ENCODE measurements at regions not wholly inside any gene's neighbourhood (a gene's known extent, or its start where the extent isn't known, plus 50 kb on each side); places are given as distances from the start of the nearest gene placed in this dataset.
"Not testable (repeated sequence)": the region's sequence is repeated elsewhere in the genome, so short reads cannot be mapped to it uniquely, and the experiment has no call there.

GRCh38 chr9:90983394-90983793 is 181.8 kb downstream of the SYK start:
- DNase-seq = no peak

DNA sequence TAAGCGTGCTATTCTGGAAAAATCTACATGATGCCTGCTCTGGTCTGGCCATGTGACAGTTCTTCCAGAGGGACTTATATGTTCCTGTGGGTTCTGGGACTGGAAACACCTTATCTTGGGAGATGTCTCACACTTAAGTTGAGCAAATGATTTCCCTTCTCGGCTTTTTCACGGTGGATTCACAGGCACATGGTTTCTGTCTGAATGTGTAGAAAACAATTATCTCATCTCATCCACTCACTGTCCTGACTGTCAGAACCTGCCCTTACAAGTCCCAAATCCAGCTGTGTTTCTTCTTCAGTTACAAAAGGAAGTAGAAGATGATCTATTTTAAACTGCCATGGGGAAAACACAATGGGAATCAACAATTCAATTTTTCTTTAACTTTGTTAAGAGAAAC is 184.0 kb downstream of the SYK start:
- no peak for DNase-seq

DNA sequence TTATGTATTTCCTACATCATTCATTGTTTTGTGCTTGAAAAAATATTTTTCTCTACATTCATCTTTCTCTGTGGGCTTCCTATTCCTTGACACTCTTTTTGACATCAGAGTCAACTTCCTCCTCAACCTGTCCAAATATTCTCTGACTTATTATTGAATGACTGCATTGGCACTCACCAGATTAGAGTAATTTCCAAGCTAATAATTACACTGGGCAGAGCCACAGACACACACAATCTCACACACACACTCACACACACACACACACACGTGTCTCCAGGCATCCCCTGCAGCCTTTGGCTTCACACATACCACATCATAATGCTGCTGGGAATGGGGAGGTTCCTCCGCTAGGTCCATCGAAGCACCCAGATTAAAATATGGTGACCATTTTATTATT is 184.5 kb downstream of the SYK start:
- no peak for DNase-seq

- DNase-seq = no peak
Measured at GRCh38 chr9:90987566-90987965, 185.9 kb downstream of the SYK start.

- DNase-seq = no peak
Measured at GRCh38 chr9:90988318-90988717, 186.7 kb downstream of the SYK start.

- DNase-seq = no peak
Measured at GRCh38 chr9:90991953-90992352, 190.3 kb downstream of the SYK start.

DNA sequence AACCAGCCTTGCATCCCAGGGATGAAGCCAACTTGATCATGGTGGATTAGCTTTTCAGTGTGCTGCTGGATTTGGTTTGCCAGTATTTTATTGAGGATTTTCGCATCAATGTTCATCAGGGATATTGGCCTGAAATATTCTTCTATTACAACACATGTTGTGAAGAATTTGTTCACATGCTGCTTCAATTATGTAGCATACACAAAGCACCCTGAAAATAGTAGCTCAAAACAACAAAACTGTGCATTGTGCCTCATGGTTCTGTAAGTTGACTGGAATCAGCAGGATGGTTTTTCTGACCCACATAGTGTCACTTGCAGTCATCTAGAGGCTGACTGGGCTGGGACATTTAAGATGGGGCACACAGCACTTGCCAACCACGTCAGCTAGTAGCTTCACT is 193.9 kb downstream of the SYK start:
- DNase-seq = no peak

DNA sequence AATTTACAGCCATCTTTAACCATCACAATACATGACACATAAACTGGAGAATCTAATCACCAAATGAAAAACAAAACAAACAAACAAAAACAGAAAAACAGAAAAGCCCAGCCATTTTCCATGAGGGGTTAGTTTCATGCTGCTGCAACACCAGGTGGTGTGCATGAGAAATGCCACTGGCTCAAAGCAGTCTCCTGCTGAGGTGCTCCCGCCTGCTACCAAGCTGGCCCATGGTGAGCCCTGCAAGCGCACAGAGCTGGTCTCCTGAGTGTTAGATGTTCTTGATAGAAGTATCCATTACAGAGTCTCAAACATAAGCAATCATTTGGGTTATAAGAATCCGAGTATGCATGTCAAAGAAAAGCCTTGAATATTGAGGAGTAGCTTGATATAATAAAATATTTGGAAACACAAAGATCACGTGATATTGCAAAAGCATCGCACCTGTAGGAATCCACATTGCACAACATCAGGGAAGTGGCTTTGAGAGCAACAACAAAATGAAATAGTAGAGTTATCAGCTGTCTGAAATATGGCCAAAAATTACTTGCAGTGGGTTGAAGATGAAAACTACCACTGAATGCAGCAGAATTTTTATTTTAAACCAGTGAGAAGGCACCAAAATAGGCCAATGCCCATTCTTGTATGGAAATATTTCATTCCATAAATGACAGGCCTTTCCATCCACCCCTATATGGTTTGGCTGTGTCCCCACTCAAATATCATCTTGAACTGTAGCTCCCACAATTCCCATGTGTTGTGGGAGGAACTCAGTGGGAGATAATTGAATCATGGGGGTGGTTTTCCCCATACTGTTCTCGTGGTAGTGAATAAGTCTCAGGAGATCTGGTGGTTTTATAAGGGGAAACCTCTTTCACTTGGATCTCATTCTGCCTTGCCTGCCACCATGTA is 194.8 kb downstream of the SYK start:
- DNase-seq = no peak

DNA sequence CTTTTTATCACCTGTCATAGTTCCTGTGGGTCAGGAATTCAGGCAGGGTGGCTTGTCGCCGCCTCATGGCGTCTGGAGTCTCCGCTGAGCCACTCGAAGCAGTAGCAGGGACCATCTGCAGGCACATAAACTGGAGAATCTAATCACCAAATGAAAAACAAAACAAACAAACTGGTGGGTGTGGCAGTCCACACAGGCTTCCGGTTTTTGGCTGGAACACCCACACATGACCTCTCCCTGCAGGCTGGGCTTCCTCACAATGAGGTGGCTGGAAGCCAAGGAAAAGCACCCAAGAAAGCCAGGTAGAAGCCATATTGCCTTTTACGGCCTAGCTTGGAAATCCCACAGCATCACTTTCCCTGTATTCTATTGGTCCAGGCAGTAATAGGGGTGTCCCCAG is 197.0 kb downstream of the SYK start:
- DNase-seq = no peak

GRCh38 chr9:90999425-91000397 is 198.1 kb downstream of the SYK start:
- DNase-seq = no peak

GRCh38 chr9:91001146-91001611 is 199.6 kb downstream of the SYK start:
- no peak for DNase-seq

- no peak for DNase-seq
Measured at GRCh38 chr9:91004484-91004883, 202.9 kb downstream of the SYK start.

- DNase-seq = no peak
Measured at GRCh38 chr9:91004992-91005391, 203.4 kb downstream of the SYK start.

GRCh38 chr9:91006046-91006445 is 204.4 kb downstream of the SYK start:
- no peak for DNase-seq

- no peak for DNase-seq
Measured at GRCh38 chr9:91008568-91008967, 206.9 kb downstream of the SYK start.

DNA sequence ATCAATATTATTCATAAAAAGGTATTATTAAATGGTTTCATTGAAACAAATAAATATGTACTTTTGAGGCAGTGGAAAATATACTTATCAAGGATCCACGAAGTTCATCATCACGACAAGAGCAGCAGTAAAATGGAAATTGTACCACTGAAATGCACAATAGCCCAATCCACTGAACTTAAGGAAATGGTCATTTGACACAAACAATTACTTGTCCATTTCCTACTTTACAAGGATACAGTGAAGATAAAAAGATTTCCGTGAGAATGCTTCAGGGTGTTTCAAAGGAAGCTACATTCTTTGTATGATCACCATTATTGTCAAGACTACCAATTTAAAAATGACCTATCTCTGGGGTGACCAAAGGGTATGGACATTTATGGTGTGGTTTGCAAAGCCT is 210.3 kb downstream of the SYK start:
- DNase-seq = no peak

- DNase-seq = no peak
Measured at GRCh38 chr9:91012933-91013841, 211.6 kb downstream of the SYK start.

- no peak for DNase-seq
Measured at GRCh38 chr9:91017245-91017644, 215.6 kb downstream of the SYK start.

DNA sequence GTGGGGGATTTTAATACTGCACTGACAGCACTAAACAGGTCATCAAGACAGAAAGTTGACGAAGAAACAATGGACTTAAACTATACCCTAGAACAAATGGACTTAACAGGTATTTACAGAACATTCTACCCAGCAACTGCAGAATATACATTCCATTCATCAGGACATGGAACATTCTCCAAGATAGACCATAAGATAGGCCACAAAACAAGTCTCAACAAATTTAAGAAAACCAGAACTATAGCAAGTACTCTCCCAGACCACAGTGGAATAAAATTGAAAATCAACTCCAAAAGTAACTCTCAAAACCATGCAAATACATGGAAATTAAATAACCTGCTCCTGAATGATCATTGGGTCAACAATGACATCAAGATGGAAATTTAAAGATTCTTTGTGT is 218.3 kb downstream of the SYK start:
- DNase-seq = not testable (repeated sequence)

- DNase-seq = not testable (repeated sequence)
Measured at GRCh38 chr9:91021656-91022055, 220.0 kb downstream of the SYK start.

- no peak for DNase-seq
Measured at GRCh38 chr9:91023741-91024140, 222.1 kb downstream of the SYK start.

- DNase-seq = no peak
Measured at GRCh38 chr9:91024841-91025240, 223.2 kb downstream of the SYK start.

DNA sequence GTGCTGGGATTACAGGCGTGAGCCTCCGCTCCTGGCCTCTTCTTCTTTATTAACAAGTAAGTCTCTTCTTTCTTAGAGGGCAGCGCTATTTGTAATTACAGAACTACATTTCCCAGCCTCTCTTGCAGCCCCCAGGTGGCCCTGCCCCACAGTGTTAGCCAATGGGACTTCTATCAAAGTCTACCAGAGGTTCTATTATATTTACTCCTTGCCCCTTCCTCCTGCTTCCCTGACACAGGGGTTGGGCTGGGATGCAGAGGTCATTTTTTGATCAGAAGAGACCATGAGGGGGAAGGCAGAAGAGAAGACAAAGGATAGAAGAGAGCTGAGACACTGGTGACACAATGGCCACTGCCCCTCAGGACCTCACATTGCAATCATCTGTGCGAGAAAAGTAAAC is 224.2 kb downstream of the SYK start:
- no peak for DNase-seq

Data from activated naive CD4-positive, alpha-beta T cell treated with anti-CD3 and anti-CD28 coated beads, Interleukin-2, amount 50 U/mL, for 16 hours (primary cell).